AG20443 (cell line): ENCODE measurements at regions not wholly inside any gene's neighbourhood (a gene's known extent, or its start where the extent isn't known, plus 50 kb on each side); places are given as distances from the start of the nearest gene placed in this dataset.
A peak's percentile ranks its signal among the peaks of the same experiment; 100 is the strongest.
"Not testable (repeated sequence)": the region's sequence is repeated elsewhere in the genome, so short reads cannot be mapped to it uniquely, and the experiment has no call there.

ENCODE experiments used
- DNase-seq: peaks from one replicate; pipeline ENCODE4 v3.0.0; 2012; ENCODE audit warnings: low spot score, mixed read lengths

GRCh38 chr18:43720041-43720440, 442.8 kb upstream of the SYT4 start:
- no peak for DNase-seq

GRCh38 chr18:43735570-43735969, 458.3 kb upstream of the SYT4 start:
- no peak for DNase-seq

- no peak for DNase-seq
These were observed 467.9 kb upstream of the SYT4 start for GRCh38 chr18:43744960-43745745.

DNA sequence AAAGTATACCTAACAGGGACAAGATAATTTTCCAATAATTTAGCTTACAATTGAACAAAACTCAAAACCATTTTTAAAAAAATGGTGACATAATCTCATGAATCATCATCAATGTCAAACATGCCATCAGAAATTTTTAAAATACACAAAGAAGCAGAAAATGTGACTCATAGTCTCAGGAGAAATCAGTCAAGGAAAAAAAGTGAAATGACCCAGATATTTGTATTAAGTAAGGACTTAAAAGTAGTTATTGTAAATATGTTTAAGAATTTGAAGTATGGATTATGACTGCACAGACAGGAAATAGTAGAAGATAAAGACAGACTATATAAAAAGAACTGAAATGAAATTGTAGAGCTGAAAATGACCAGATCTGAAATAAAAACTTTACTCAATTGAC, 473.9 kb upstream of the SYT4 start:
- no peak for DNase-seq

DNA sequence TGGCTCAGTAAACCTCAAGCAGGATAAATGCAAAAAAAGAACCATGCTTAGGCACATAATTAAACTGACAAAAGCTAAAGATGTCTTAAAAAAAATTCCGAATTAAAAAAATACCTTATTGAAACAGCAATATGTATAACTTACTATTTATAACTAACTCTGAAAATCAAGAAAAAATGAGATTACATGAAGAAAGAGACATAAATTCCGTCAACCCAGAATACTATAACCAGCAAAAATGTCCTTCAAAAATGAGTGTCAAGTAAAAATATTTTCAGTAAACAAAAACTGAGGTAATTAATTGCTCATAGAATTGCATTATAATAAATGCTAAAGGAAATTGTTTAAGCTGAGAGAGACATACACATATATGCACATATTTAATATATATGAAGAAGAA, 474.5 kb upstream of the SYT4 start:
- no peak for DNase-seq

DNA sequence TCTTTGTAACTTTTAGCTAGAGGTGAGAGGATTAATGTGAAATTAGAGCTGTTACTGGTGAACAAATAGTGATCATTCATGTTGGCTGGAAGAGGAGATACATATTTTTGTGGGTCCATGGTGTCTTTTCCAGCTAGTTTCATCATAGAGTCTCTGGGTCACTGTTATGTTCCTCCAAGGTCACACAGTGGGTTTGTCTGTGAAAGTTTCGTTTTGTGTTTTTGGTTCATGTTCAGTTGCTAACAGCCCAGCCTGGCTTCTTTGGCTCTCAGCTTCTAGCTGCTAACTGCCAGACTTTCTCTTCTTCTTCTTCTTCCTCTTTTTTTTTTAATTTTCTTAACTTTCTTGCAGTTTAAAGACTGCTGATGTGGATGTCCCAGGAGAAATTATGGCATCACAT, 480.0 kb upstream of the SYT4 start:
- DNase-seq: no peak

DNA sequence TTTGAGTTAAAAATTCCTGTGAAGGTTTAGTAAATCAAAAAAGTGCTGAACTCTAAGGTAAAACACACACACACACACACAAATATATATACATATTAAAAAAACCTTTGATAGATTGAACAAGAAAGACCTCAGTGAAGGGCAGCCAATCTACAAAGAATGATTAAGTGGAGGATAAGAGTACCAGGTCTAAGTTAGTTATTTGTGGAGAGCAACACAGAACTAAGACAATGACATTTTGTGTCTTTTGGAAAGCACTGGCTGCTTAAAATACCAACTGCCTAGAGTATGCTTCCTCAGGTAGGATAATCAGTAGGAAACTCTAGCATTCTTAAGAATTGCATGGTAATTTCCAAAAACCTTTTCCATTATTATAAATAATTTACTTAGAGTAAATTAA, 481.4 kb upstream of the SYT4 start:
- DNase-seq: no peak

- no peak for DNase-seq
These were observed 482.7 kb upstream of the SYT4 start for GRCh38 chr18:43760010-43760409.

- no peak for DNase-seq
These were observed 495.6 kb upstream of the SYT4 start for GRCh38 chr18:43772907-43773306.

DNA sequence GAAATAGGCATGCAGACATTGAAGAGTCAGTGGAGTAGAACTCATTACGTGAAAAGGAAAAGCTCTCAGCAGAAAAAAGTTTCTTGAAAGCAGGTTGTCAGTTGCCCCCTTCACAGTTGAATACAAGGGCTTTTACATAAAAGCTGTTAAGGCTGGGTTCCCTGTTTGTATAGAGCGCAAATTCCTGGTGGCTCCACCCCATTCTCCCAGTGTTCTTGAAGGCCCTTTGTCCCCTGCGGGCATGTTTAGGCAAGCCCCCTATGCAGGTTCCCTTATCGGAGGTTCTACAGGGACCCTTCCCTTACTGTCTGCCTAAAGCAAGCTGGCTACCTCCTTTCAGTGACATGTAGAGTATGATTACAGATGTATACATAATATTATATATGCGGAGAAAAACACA, 497.2 kb upstream of the SYT4 start:
- no peak for DNase-seq

- no peak for DNase-seq
These were observed 498.3 kb upstream of the SYT4 start for GRCh38 chr18:43775591-43775990.

GRCh38 chr18:43776997-43777396, 499.7 kb upstream of the SYT4 start:
- DNase-seq: no peak

DNA sequence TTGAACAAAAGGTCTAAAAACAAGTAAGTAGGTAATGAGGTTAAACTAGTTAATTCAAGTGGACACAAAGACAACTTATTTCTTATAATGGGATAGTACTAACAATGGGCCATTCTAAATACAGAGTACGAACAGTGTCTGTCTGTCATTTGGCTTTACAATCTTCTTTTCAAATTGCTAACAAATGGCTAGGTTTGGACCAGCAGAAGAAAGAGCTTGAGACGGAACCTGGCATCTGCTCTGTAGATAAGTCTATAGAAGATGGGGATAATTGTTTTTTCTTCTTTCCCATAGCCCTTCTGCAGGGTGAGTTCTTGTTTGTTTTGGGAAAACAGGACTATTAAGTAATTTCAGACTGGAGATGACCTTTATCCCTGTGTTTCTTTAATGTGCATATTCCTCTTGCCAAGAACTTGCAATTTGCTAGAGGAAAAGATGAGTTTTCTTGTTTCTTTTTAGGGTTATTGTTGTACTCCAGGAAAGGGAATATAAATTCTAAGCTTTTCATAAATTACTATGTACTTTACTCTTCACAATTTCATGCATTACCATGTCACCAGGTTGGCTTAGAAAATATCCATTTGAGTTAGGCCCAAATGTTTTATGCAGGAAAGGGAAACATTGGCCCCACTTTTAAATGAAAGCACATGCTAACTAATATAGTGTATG, 500.5 kb upstream of the SYT4 start:
- DNase-seq: no peak

DNA sequence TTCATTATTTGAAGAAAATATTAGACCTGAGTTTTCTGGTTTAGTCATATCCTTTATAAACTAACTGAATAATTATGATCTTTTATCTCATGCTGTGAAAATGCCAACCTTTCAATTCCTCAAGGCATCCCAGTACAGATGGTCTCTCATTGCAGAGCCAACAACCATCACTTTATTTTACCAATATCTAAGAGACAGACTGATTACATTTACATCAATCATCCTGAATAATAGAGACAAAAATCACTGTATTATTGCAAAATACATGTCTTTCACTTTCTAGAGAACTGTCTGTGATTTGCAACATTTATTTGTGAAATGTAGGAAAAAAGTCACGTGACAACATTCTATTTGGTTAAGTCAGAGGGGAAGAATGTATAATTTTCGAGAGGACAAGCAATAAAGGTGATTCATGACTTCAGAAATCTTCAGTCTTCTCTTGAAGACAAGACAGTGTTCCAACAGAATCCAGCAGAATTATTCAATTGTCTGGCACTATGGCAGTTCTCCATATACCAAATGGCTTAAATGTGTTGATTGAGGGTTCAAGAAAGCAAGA, 503.6 kb upstream of the SYT4 start:
- DNase-seq: peak; percentile 15

DNA sequence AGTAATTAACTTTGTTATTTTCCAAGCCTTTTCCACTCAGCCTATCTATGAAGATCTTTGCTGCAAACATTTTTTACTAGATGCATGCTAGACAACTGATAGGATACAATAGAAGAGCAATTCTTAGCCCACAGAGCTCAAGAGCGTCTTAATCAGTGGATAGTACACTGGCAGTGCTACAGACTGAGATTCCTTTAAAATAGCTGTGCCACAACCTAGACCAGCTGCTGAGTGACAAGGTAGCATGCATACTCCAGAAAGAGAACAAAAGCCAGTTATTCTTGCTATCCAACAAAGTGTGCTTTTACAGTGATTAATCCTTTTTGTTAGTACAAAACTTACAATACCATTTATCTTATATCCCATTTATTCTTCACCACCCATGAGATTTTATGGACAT, 507.9 kb upstream of the SYT4 start:
- DNase-seq: no peak

GRCh38 chr18:43786893-43787292, 509.6 kb upstream of the SYT4 start:
- no peak for DNase-seq

DNA sequence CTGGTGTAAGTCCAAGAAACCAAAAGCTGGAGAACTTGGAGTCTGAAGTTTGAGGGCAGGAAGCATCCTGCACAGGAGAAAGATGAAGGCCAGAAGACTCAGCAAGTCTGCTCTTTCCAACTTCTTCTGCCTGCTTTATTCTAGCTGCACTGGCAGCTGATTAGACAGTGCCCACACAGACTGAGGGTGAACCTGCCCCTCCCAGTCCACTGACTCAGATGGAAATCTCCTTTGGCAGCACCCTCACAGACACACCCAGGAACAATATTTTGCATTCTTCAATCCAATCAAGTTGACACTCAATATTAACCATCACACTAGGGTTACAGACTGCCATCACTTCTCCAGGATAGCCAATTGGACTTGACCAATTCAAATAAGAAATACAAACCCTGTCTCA, 510.4 kb upstream of the SYT4 start:
- not testable (repeated sequence) for DNase-seq

GRCh38 chr18:43789234-43790000, 512.1 kb upstream of the SYT4 start:
- peak; percentile 26 for DNase-seq

- no peak for DNase-seq
These were observed 516.6 kb upstream of the SYT4 start for GRCh38 chr18:43793910-43794309.

DNA sequence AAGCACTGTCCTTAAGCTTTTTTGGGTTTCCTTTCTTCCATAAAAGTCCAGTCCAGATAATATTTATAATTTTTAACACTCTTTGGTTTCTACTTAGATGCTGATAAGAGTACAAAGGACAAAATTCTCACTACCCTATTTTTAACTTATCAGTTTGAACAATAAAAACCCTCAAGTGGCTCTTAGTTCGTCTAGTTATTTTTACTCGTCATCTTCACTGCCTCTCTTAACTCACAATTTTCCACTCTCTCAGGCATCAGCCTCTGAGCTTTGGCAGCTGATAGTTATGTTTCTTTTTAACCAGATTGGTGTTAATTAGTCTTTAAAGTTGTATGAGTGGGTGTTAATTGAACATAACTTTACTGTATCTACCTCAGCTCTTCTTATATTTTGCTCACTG, 517.1 kb upstream of the SYT4 start:
- DNase-seq: no peak

GRCh38 chr18:43797347-43797746, 520.1 kb upstream of the SYT4 start:
- DNase-seq: no peak

DNA sequence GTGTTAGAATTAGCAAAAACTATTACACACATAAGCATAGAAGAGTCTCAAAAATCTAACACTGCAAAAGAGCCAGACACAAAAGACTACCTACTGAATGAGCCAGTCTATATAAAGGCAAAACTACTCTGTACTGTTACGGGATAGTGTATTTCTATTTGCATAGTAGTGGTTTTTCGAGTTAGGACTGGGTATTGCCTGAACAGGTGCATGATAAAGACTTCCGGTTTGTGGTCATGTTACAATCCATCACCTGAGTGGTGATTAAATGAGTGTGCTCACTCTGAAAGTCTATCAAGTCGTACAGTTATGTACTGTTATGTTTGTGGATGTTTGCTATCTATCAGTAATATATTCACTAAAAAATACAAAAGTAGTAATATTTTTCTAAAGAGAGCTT, 523.3 kb upstream of the SYT4 start:
- DNase-seq: no peak
